ENCODE measurements at regions not wholly inside any gene's neighbourhood (a gene's known extent, or its start where the extent isn't known, plus 50 kb on each side); places are given as distances from the start of the nearest gene placed in this dataset.
A peak's percentile ranks its signal among the peaks of the same experiment; 100 is the strongest.

DNA sequence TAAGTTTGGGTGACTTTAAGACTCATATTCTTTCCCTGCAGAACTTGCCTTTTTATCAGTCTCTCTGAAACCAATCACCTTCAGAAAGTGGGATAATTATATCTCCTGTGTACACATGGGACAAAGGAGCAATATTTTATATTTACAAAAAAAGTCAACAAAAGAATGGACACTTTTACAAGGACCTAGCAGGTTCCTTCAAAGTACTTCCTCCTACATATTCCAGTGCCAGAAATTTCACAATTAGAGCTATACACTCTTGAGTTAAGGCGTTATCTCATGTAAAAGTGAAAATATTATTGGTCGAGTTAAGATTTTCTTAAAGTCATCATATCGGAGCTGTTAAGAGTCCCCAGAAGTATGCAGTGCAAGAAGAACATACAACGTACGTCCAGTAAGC is 98.9 kb upstream of the MAFB start:
- no peak overlapping the region for H3K4me2 ChIP-seq (ENCODE audit: low read length)
- no peaks in the 10 kb centered on the region for H3K9me3 ChIP-seq (ENCODE audit: insufficient read depth, low read depth, low read length)
- H3K27ac ChIP-seq (ENCODE audit: low read depth, low read length), result no peak overlapping the region
- no peaks in the 10 kb centered on the region for H3K36me3 Mint-ChIP-seq (ENCODE audit: low read depth, unreplicated experiment)
- no peaks in the 10 kb centered on the region for H3K27me3 ChIP-seq (ENCODE audit: insufficient read depth, low read length)
- FAIRE-seq (no peak), DNase-seq (ENCODE audit: low read depth) (no peak)
- TF ChIP-seq, protein P1, sequence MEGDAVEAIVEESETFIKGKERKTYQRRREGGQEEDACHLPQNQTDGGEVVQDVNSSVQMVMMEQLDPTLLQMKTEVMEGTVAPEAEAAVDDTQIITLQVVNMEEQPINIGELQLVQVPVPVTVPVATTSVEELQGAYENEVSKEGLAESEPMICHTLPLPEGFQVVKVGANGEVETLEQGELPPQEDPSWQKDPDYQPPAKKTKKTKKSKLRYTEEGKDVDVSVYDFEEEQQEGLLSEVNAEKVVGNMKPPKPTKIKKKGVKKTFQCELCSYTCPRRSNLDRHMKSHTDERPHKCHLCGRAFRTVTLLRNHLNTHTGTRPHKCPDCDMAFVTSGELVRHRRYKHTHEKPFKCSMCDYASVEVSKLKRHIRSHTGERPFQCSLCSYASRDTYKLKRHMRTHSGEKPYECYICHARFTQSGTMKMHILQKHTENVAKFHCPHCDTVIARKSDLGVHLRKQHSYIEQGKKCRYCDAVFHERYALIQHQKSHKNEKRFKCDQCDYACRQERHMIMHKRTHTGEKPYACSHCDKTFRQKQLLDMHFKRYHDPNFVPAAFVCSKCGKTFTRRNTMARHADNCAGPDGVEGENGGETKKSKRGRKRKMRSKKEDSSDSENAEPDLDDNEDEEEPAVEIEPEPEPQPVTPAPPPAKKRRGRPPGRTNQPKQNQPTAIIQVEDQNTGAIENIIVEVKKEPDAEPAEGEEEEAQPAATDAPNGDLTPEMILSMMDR (IDR thresholded peaks at IDR 0.05; ENCODE audit: insufficient read depth, low read depth, low read length), result no peak
- TF ChIP-seq EZH2 (IDR thresholded peaks at IDR 0.05; ENCODE audit: insufficient read depth, low read length), result no peak
- H3K9ac ChIP-seq (ENCODE audit: low read length), result no peak overlapping the region
- no peaks in the 10 kb centered on the region for H3K36me3 ChIP-seq (ENCODE audit: insufficient read depth, low read length)
- no peak overlapping the region for H3K4me3 ChIP-seq (ENCODE audit: insufficient read depth, low read depth, low read length)
- no peaks in the 10 kb centered on the region for H3K79me2 ChIP-seq (ENCODE audit: insufficient read depth, low read length)
- H3K4me3 Mint-ChIP-seq (ENCODE audit: unreplicated experiment), result no peak overlapping the region
- H2AFZ ChIP-seq (ENCODE audit: low read depth, low read length), result no peak overlapping the region
- H3K9me3 Mint-ChIP-seq (ENCODE audit: unreplicated experiment), result peaks cover 2% of the 10 kb centered on the region
- no peak overlapping the region for H3K27ac Mint-ChIP-seq (ENCODE audit: unreplicated experiment)
- H4K20me1 ChIP-seq (ENCODE audit: insufficient read depth, low read length), result no peaks in the 10 kb centered on the region
- H3K4me1 Mint-ChIP-seq (ENCODE audit: low read depth, unreplicated experiment), result no peaks in the 10 kb centered on the region
- peaks cover 23% of the 10 kb centered on the region for H3K27me3 Mint-ChIP-seq (ENCODE audit: low read depth, unreplicated experiment)
- no peaks in the 10 kb centered on the region for H3K4me1 ChIP-seq (ENCODE audit: insufficient read depth, low read length)

DNA sequence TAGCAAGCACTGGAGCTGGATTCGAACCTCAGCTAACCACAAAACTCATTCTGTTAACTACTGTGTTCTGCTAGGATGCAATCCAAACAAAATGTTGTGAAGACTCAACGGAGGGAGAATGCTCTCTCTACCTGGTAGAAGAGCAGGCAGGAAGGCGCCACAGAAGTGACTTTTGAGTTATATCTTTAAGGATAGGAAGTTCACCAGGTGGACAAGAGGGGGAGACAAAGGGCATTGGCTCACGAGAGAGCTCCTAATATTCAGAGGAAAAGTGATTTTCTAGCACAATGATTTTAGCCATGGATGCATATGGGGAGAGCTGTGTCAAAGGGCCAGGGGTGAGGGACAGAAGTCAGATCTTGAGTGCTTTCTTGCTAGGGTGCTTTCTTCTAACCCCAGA is 108.4 kb upstream of the MAFB start:
- Mint-ChIP-seq H3K27ac (ENCODE audit: unreplicated experiment) (no peak overlapping the region), H3K36me3 (ENCODE audit: low read depth, unreplicated experiment) (no peaks in the 10 kb centered on the region), H3K27me3 (ENCODE audit: low read depth, unreplicated experiment) (peaks cover 6% of the 10 kb centered on the region), H3K9me3 (ENCODE audit: unreplicated experiment) (no peaks in the 10 kb centered on the region), H3K4me1 (ENCODE audit: low read depth, unreplicated experiment) (no peaks in the 10 kb centered on the region), H3K4me3 (ENCODE audit: unreplicated experiment) (no peak overlapping the region)
- Histone ChIP-seq H3K9ac (ENCODE audit: low read length) (no peak overlapping the region), H4K20me1 (ENCODE audit: insufficient read depth, low read length) (no peaks in the 10 kb centered on the region), H3K27me3 (ENCODE audit: insufficient read depth, low read length) (peaks cover 2% of the 10 kb centered on the region), H3K79me2 (ENCODE audit: insufficient read depth, low read length) (no peaks in the 10 kb centered on the region), H3K27ac (ENCODE audit: low read depth, low read length) (no peak overlapping the region), H3K9me3 (ENCODE audit: insufficient read depth, low read depth, low read length) (no peaks in the 10 kb centered on the region), H3K4me1 (ENCODE audit: insufficient read depth, low read length) (no peaks in the 10 kb centered on the region), H3K4me2 (ENCODE audit: low read length) (no peak overlapping the region), H3K4me3 (ENCODE audit: insufficient read depth, low read depth, low read length) (no peak overlapping the region), H2AFZ (ENCODE audit: low read depth, low read length) (no peak overlapping the region), H3K36me3 (ENCODE audit: insufficient read depth, low read length) (no peaks in the 10 kb centered on the region)
- TF ChIP-seq EZH2 (IDR thresholded peaks at IDR 0.05; ENCODE audit: insufficient read depth, low read length), result no peak
- TF ChIP-seq, protein P1 (IDR thresholded peaks at IDR 0.05; ENCODE audit: insufficient read depth, low read depth, low read length), result peak; percentile 37
- DNase-seq (ENCODE audit: low read depth) (no peak), FAIRE-seq (no peak)

DNA sequence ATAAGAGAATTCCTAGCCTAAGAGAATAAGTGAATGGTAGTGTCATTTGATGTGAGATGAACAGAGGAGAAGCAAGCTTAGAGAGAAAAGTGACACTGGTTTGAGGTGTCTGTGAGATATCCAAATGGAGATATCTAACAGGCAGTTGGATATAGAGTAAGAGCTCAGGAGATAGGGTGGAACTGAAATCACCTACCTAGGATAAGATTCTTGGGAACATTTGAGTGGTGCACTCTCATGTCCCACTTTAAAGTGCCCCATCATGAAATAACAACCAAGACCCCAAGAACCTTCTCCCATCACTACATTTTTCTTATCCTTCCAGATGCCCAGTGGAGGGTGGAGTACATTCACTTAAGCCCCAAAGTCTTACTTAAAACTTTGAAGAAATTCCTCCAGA is 109.0 kb upstream of the MAFB start:
- H3K4me3 ChIP-seq (ENCODE audit: insufficient read depth, low read depth, low read length), result no peak overlapping the region
- Mint-ChIP-seq H3K4me3 (ENCODE audit: unreplicated experiment) (no peak overlapping the region), H3K27me3 (ENCODE audit: low read depth, unreplicated experiment) (peaks cover 13% of the 10 kb centered on the region), H3K9me3 (ENCODE audit: unreplicated experiment) (no peaks in the 10 kb centered on the region), H3K4me1 (ENCODE audit: low read depth, unreplicated experiment) (no peaks in the 10 kb centered on the region), H3K36me3 (ENCODE audit: low read depth, unreplicated experiment) (no peaks in the 10 kb centered on the region), H3K27ac (ENCODE audit: unreplicated experiment) (no peak overlapping the region)
- no peak for DNase-seq (ENCODE audit: low read depth)
- no peaks in the 10 kb centered on the region for H3K4me1 ChIP-seq (ENCODE audit: insufficient read depth, low read length)
- H3K9ac ChIP-seq (ENCODE audit: low read length), result no peak overlapping the region
- no peak overlapping the region for H3K27ac ChIP-seq (ENCODE audit: low read depth, low read length)
- no peaks in the 10 kb centered on the region for H3K79me2 ChIP-seq (ENCODE audit: insufficient read depth, low read length)
- TF ChIP-seq, protein P1 (IDR thresholded peaks at IDR 0.05; ENCODE audit: insufficient read depth, low read depth, low read length), result no peak
- TF ChIP-seq EZH2 (IDR thresholded peaks at IDR 0.05; ENCODE audit: insufficient read depth, low read length), result no peak
- no peaks in the 10 kb centered on the region for H3K36me3 ChIP-seq (ENCODE audit: insufficient read depth, low read length)
- no peaks in the 10 kb centered on the region for H3K9me3 ChIP-seq (ENCODE audit: insufficient read depth, low read depth, low read length)
- H3K4me2 ChIP-seq (ENCODE audit: low read length), result no peak overlapping the region
- peaks cover 2% of the 10 kb centered on the region for H3K27me3 ChIP-seq (ENCODE audit: insufficient read depth, low read length)
- H2AFZ ChIP-seq (ENCODE audit: low read depth, low read length), result no peak overlapping the region
- H4K20me1 ChIP-seq (ENCODE audit: insufficient read depth, low read length), result no peaks in the 10 kb centered on the region
- no peak for FAIRE-seq
